ENCODE measurements at regions not wholly inside any gene's neighbourhood (a gene's known extent, or its start where the extent isn't known, plus 50 kb on each side); places are given as distances from the start of the nearest gene placed in this dataset.

GRCh38 chr5:167503926-167504720 is 787.3 kb upstream of the WWC1 start:
- ChIA-PET CTCF (no interaction called here), POLR2A (no interaction called here)
- peaks cover 6% of the 10 kb centered on the region for H3K9me3 ChIP-seq (replicated peaks; ENCODE audit: control insufficient read depth, insufficient read depth, low read length)
- H3K9me1 ChIP-seq (replicated peaks; ENCODE audit: control insufficient read depth, extremely low read depth, insufficient read depth, low read length), result no peaks in the 10 kb centered on the region
- no peaks in the 10 kb centered on the region for H4K20me1 ChIP-seq (replicated peaks; ENCODE audit: control insufficient read depth, extremely low read depth, insufficient read depth, low read length)
- H3K27ac ChIP-seq (ENCODE audit: insufficient read depth, low read depth, low read length), result no peak overlapping the region
- dilution Hi-C loops (cut with MboI; ENCODE audit: extremely low pct_ligation_motif_present, low sequenced_read_pairs) (no loop called here), intact Hi-C loops (cut with micrococcal nuclease) (no loop called here)
- DNase-seq (ENCODE audit: low read depth, low spot score) (no peak), FAIRE-seq (no peak)
- TF ChIP-seq MAX (IDR thresholded peaks at IDR 0.05; ENCODE audit: insufficient read depth, insufficient read length), result no peak
- TF ChIP-seq EZH2 (IDR thresholded peaks at IDR 0.05; ENCODE audit: borderline replicate concordance, low read depth, low read length, severe bottlenecking), result no peak
- TF ChIP-seq MYC (IDR thresholded peaks at IDR 0.05; ENCODE audit: low read depth, low read length), result no peak
- TF ChIP-seq FOS (IDR thresholded peaks at IDR 0.05; ENCODE audit: borderline replicate concordance, insufficient read depth, low read length), result no peak
- TF ChIP-seq POLR2A (IDR thresholded peaks at IDR 0.05; ENCODE audit: low read depth, low read length), result no peak
- no peak for TF ChIP-seq POLR2AphosphoS5 (IDR thresholded peaks at IDR 0.05; ENCODE audit: insufficient read depth, low read depth, low read length)
- no peak for TF ChIP-seq CTCF (IDR thresholded peaks at IDR 0.05; ENCODE audit: extremely low read depth in 1 of 2, insufficient read depth in 1 of 2, low read depth in 1 of 2, low read length in 2 of 2)
- TF ChIP-seq JUN (IDR thresholded peaks at IDR 0.05; ENCODE audit: borderline replicate concordance, insufficient read depth, insufficient read length, low read depth), result no peak
- TF ChIP-seq GATA2 (IDR thresholded peaks at IDR 0.05; ENCODE audit: insufficient read depth, insufficient read length, low read depth, low read length), result no peak
- BruUV-seq (replicated peaks), result no TSS peak
- no peak overlapping the region for H2AFZ ChIP-seq (ENCODE audit: low read depth, low read length)
- no peak overlapping the region for H3K4me2 ChIP-seq (ENCODE audit: insufficient read depth, low read length)
- no peaks in the 10 kb centered on the region for H3K36me3 ChIP-seq (ENCODE audit: control insufficient read depth in 2 of 2, extremely low read depth in 1 of 2, insufficient read depth in 2 of 2, low read length in 2 of 2)
- no peak overlapping the region for H3K4me3 ChIP-seq (replicated peaks in 1 of 3; ENCODE audit: insufficient read depth in 1 of 3, low read depth in 1 of 3, low read length in 3 of 3)
- no peak overlapping the region for H3K9ac ChIP-seq (replicated peaks; ENCODE audit: extremely low read depth, insufficient read depth, low read length)
- no peaks in the 10 kb centered on the region for H3K27me3 ChIP-seq (ENCODE audit: control insufficient read depth in 2 of 2, insufficient read depth in 2 of 2, low read length in 2 of 2)
- H3K4me1 ChIP-seq (ENCODE audit: control insufficient read depth, extremely low read depth, insufficient read depth, low read length), result no peaks in the 10 kb centered on the region
- H3K79me2 ChIP-seq (ENCODE audit: control insufficient read depth, insufficient read depth, low read length), result no peaks in the 10 kb centered on the region

Measured in endothelial cell of umbilical vein (primary cell).